Ishikawa (cell line): ENCODE measurements at regions not wholly inside any gene's neighbourhood (a gene's known extent, or its start where the extent isn't known, plus 50 kb on each side); places are given as distances from the start of the nearest gene placed in this dataset.

ENCODE experiments used
- EP300 ChIP-seq: IDR thresholded peaks from 2 replicates; pipeline ENCODE4 v1.6.1; 2012; ENCODE audit warnings: borderline replicate concordance
- RAD21 ChIP-seq: IDR thresholded peaks from 2 replicates; pipeline ENCODE4 v1.6.1; 2012; ENCODE audit warnings: low read depth
- REST ChIP-seq: IDR thresholded peaks from 2 replicates; pipeline ENCODE4 v1.6.1; 2012; ENCODE audit warnings: low read depth, mild to moderate bottlenecking
- TEAD4 ChIP-seq: IDR thresholded peaks from 2 replicates; pipeline ENCODE4 v1.6.1; 2012

GRCh38 chr3:188943591-188943990 is 228.2 kb upstream of the TPRG1 start:
- TF ChIP-seq RAD21 (no peak), EP300 (no peak), TEAD4 (no peak), REST (no peak)
